GM21447 (cell line): ENCODE measurements at regions not wholly inside any gene's neighbourhood (a gene's known extent, or its start where the extent isn't known, plus 50 kb on each side); places are given as distances from the start of the nearest gene placed in this dataset.
"Not testable (repeated sequence)": the region's sequence is repeated elsewhere in the genome, so short reads cannot be mapped to it uniquely, and the experiment has no call there.

Source experiments
- ATAC-seq: cut with Tn5 transposase; IDR thresholded peaks from one replicate; pipeline ENCODE4 v1.9.1; 2021; ENCODE audit not compliant: unreplicated experiment

GRCh38 chr13:88958821-88959220 is 1287.7 kb downstream of the SLITRK5 start:
- ATAC-seq: no peak

GRCh38 chr13:88976466-88976865 is 1305.3 kb downstream of the SLITRK5 start:
- ATAC-seq: no peak

GRCh38 chr13:88978607-88979006 is 1307.4 kb downstream of the SLITRK5 start:
- no peak for ATAC-seq

- ATAC-seq: no peak
Observed at GRCh38 chr13:88979465-88980175, 1308.4 kb downstream of the SLITRK5 start.

- ATAC-seq: no peak
Observed at GRCh38 chr13:89003656-89004055, 1332.5 kb downstream of the SLITRK5 start.

GRCh38 chr13:89011615-89012014 is 1340.4 kb downstream of the SLITRK5 start:
- ATAC-seq: no peak

- no peak for ATAC-seq
Observed at GRCh38 chr13:89027694-89028306, 1356.6 kb downstream of the SLITRK5 start.

- ATAC-seq: no peak
Observed at GRCh38 chr13:89029062-89029461, 1357.9 kb downstream of the SLITRK5 start.

GRCh38 chr13:89034015-89034414 is 1362.8 kb downstream of the SLITRK5 start:
- ATAC-seq: no peak

- ATAC-seq: no peak
Observed at GRCh38 chr13:89052699-89053098, 1381.5 kb downstream of the SLITRK5 start.

GRCh38 chr13:89053418-89053817 is 1382.2 kb downstream of the SLITRK5 start:
- ATAC-seq: no peak

- ATAC-seq: no peak
Observed at GRCh38 chr13:89057274-89057673, 1386.1 kb downstream of the SLITRK5 start.

- ATAC-seq: no peak
Observed at GRCh38 chr13:89057862-89058261, 1386.7 kb downstream of the SLITRK5 start.

- no peak for ATAC-seq
Observed at GRCh38 chr13:89061821-89062220, 1390.7 kb downstream of the SLITRK5 start.

- no peak for ATAC-seq
Observed at GRCh38 chr13:89066868-89067466, 1395.8 kb downstream of the SLITRK5 start.

- no peak for ATAC-seq
Observed at GRCh38 chr13:89072979-89073378, 1401.8 kb downstream of the SLITRK5 start.

GRCh38 chr13:89076622-89077021 is 1405.5 kb downstream of the SLITRK5 start:
- no peak for ATAC-seq

- ATAC-seq: no peak
Observed at GRCh38 chr13:89082623-89083022, 1411.5 kb downstream of the SLITRK5 start.

- ATAC-seq: not testable (repeated sequence)
Observed at GRCh38 chr13:89088107-89088506, 1416.9 kb downstream of the SLITRK5 start.

- ATAC-seq: no peak
Observed at GRCh38 chr13:89097994-89098393, 1426.8 kb downstream of the SLITRK5 start.

GRCh38 chr13:89113744-89114143 is 1442.6 kb downstream of the SLITRK5 start:
- ATAC-seq: no peak

GRCh38 chr13:89115307-89115706 is 1444.1 kb downstream of the SLITRK5 start:
- ATAC-seq: no peak
